GM18909 (cell line): ENCODE measurements at regions not wholly inside any gene's neighbourhood (a gene's known extent, or its start where the extent isn't known, plus 50 kb on each side); places are given as distances from the start of the nearest gene placed in this dataset.

Source experiments
- ATAC-seq: cut with Tn5 transposase; IDR thresholded peaks from one replicate; pipeline ENCODE4 v1.9.1; 2021; ENCODE audit warnings: mild to moderate bottlenecking; ENCODE audit not compliant: unreplicated experiment, poor library complexity

DNA sequence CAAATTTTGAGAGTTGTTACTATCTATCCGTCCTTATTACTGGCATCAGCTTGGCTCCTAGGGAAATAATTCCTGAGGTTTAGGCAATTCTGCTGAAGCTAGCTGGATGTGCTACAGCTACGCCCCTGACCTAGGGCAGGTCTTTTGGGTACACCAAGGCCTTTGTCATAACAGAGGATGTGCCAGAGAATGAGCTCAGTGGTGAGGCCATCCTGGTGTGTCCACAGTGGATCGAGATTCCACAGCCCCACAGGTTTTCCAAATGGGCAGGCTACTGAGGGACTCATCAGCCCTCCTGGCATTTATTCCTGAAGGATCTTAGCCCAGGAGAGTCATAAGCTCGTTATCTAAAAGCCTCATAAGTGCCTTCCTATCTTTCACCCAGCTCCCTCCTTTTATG, 475.2 kb upstream of the USP24 start:
- ATAC-seq, result no peak

DNA sequence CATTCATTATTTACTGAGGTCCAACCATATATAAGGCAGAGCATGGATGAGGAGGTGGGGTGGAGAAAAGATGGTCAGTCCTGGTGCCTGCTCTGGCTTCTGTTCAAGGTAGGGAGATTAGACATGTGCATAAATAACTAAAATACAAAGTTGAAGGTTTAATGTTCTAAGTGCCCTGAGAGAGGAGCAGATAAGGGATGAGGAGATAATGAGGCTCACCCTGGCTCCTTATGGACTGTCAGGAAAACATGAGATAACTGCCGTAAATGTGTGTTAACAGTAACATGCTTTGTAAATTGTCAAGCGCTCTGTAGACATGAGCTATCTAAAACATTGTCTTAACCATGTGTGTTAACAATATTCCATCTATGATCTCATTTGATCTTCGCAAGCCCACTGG, 474.6 kb upstream of the USP24 start:
- no peak for ATAC-seq

DNA sequence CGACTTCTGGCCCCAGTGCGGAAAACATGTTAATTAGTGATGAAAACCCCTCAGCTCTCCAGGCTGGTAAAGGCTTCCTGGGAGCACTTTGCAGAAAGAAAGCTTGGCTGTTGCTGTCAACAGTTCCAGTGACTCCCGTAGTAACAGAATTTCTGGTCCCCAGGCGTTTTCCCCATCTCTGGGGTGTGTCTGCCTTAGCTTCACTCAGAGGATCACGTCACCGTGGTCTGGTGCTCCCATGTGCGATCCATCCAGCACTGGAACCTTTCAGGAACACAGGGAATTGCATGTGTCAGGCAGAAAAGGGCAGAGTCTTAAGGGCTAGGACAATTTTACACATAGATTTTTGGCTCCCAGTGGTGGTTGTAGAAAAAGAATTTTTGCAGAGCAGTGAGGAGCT, 470.4 kb upstream of the USP24 start:
- no peak for ATAC-seq

DNA sequence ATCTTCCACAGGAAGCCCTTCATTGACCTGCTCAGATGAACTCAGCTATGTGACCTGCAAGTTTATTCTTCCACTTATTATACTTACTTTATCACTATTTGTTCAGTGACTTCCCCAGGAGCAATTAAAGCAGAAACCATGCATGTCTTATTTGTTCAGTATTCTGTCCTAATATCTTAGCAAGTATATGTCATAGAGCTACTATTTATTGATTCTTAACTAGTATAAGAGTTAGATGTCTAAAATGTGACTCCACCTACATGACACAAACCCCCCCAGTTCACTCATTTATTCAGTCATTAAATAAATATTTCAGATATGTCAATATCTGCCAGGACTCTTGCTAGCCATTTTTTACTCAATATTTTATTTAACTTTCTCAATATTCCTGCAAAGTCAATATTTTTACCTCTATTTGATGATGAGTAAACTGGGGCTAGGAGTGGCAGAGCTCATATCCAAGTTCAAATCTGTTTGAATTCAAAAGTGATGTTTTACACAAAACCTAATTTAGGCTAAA, 469.0 kb upstream of the USP24 start:
- no peak for ATAC-seq

DNA sequence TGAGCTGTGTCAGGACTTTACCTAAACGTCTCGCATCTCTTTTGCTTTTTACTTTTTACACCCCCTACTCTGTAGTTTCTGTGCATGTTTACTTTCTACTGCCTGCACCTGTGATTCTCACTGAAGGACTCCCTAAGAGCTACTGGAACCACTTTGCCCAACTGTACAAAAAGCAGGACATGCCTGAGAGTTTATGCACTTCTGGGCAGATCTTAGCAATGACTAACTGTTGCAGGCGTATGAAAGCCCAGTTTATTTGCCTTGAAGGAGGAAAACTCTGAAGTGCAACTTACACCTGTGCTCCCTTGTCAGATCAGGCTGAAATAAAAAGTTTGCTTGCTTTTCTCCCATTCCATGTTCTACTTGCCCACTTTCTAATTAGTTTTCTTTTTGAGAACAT, 467.0 kb upstream of the USP24 start:
- ATAC-seq, result no peak

DNA sequence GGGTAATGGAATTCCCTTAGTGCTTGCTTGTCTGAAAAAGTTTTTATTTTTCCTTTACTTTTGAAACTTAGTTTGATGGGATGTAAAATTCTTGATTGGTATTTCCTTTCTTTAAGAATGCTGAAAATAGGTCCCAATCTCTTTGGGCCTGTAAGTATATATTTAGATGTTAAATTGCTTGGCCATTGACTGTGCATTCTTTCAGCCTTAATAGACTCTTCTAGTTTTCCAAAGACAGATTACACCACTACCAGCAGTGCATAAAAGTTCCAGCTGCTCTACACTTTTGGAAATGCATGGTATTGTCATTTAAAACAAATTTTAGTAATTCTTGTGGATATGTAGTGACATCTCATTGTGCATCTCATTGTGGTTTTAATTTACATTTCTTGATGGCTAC, 464.8 kb upstream of the USP24 start:
- ATAC-seq, result no peak

DNA sequence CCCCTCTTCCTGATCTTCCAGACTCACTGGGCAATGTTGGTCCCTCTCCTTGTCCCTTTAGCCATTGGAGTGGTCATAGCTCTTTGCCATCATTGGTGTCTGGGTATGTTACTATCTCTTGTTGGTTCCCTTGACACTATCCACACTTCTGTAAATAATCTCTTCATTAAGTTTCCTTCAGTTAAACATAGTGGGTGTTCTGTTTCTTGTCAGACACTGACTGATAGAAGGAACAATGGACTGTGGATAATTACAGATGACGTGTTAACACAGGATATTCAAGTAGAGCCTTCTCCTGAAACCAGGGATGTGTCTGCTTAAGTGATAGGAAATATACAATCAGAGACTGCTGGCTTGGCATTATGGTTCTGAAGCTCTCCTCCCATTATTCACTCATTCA, 458.3 kb upstream of the USP24 start:
- ATAC-seq, result no peak

DNA sequence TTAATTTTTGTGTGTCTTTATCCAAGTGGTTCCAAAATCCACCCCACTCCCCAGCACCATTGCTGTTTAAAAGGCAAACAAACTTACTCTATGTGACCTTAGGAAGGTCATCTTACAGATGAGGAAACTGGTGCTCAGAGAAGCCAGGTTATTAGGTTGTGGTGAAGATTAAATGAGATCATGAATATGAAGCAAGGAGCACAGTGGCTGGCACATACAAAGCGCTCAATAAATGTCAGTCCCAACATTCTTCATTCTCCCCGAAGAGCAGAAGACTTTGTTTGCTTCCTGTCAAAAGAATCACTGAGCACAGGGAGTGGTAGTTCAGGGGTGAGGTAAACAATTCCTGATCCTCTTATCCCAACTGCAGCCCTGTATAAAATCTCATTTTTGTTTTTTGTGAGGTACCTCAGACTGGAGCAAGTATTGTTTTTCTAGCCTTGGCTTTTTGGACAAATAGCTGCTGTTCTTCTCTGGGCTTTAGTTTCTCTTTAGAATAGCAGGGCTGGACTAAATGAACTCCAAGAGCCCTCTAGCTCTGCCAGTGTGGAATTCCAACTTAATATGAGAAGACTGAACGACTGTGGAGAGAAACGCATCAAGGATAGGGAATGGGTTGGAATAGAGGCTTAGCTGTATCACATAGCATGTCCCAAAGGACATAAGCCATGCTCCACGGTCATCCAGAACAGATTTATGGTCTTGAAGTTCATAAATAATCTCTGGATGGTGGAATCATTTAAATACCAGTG, 455.3 kb upstream of the USP24 start:
- ATAC-seq, result no peak

DNA sequence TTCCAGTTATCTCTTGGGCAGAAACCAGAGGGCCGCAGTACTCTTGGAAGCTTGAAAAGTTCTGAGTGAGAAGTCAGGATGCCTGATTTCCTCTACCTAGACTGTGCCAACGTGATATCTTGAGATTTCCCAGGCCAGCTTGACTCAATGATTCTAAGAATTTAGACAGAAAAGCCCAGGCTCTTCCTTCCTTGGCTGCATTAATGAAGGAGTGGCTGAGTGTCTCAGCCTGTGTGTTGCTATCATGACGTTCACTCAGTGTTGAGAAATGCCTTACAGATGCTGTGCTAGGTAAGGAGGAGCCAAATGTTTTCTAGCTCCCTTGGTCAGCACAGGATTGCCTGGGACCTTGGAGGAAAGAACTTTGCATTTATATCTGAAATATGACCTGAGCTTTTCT, 454.1 kb upstream of the USP24 start:
- no peak for ATAC-seq

DNA sequence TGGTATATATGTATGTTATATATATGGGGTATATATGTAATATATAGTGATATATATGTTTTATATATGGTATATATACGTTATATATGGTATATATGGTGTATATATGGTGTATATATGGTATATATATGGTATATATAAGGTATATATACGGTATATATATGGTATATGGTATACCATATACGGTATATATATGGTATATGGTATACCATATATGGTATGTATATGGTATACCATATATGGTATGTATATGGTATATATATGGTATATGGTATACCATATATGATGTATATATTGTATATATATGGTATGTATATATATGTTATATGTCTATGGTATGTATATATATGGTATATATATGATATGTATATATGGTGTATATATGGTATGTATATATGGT, 447.7 kb upstream of the USP24 start:
- no peak for ATAC-seq

DNA sequence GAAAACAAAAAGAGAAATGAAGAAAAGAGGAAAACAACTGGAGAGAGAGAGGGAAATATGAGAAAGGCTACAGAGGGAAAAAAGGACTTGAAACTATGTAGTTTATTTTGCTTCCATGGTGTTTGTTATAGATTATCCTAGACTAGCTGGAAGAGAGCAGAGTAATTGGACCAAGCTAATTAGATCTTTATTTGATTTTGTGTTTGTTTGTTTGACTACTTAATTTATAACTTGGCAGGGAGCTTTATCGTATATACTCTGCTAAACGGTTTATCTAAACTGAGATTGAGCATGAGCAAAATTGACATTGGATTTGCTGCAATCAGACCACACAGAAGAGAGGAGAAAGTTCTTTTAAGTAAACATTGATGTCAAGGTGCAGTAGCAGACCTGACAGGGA, 443.8 kb upstream of the USP24 start:
- ATAC-seq, result no peak

DNA sequence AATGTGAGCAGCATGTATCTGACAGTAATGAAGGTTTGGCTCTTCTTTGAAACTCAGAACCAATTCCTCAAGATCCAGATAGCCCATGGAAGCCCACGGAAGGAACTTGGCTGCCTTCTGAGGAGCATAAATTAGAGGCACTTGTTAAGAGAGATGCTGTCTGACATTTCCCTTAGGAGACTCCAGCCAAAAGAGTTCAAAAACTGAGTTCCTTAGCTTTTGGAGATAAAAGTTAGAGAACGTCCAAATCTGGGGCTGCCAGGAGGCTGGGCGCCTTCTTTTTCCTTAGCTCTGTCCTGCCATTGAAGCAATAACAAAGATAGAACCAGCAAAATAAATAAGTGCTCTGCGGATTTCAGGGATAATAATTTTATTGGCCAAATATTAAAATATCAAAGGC, 439.6 kb upstream of the USP24 start:
- no peak for ATAC-seq

DNA sequence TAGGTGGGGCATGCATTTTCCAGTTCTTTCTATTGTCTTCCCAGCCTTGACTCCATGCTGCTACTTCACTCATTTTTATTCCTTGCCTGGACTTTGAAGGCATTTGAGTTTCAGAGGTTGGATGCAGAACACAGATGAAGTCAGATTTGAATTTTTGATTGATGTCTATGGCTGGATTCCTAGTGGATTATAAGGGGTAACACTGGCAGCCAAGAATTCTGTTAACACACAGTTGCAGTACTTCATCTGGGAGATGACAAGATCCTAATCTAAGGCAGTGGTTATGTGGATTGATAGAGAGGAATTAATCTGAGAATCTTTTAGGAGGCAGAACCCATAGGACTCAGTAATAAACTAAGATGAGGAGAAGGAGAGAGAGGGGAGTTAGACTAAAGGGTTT, 439.0 kb upstream of the USP24 start:
- ATAC-seq, result no peak

DNA sequence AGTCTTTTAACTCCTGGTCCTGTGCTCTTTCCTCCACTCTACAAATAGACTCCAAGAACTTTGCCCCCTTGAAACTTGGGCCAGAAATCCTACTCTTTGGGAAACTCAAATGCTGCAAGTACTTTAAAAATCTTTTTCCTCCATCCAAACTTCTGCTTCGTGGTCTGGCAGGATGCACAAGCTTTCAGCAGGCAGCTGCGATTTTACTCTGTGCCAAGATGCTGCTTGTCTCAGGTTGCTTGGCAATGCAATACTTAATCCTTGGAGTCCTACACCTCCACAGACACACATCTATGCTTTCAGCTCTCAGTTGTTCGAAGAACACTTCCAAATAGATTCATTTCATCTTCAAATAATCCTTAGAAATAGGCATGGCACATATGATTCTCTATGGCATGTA, 435.3 kb upstream of the USP24 start:
- ATAC-seq, result no peak

DNA sequence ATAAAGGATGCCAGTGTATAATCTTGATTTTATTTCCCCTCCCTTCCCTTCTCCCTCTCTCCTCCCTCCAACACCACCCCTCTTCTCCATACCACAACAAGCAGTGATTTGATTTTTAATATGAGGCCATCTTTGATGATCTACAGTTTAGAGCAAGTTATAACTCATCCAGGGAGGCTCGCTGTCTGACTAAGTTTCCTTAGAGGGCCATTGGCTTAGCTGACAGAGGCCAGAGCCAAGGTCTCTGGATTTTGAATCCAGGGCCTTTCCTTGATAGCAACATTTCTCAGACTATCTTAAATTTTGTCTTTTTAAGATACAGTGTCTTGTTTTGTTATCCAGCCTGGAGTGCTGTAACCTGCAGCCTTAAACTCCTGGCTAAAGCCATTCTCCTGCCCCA, 431.0 kb upstream of the USP24 start:
- no peak for ATAC-seq

DNA sequence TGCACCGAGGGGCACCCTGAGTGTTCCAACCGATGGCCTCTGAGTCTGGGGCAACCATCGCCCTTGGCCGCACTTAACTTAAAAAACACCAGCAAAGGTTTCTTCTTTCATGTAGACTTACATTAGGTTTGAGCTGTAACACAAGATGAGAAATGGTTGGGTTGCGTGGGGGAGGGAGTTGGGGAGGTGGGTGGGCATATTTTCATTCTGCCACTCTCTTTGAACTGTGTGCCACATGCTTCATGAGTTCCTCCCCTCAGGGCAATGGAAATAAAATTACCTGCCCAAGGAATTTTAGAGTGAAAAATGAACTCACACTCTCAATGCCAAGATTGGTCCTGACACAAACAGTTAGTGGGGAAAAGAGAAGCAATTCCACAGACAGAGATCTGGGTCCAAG, 430.1 kb upstream of the USP24 start:
- no peak for ATAC-seq

DNA sequence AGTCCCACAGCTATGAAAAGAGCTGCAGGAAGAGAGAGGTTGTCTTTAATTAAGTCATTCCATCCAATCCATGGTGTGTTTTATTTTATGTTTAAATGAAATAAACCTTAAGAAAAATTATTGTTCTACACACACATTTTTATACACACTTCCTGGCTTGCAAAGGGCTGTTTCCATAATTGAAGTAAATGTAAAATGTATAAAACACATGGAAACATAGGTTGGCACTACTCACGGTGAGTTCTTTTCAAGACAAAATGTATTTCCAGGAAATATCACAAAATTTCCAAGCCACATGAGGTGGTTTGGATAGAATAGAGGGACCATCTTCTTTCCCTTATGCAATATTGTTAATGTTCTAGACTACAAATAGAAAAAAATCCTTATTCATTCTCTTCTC, 426.8 kb upstream of the USP24 start:
- no peak for ATAC-seq

DNA sequence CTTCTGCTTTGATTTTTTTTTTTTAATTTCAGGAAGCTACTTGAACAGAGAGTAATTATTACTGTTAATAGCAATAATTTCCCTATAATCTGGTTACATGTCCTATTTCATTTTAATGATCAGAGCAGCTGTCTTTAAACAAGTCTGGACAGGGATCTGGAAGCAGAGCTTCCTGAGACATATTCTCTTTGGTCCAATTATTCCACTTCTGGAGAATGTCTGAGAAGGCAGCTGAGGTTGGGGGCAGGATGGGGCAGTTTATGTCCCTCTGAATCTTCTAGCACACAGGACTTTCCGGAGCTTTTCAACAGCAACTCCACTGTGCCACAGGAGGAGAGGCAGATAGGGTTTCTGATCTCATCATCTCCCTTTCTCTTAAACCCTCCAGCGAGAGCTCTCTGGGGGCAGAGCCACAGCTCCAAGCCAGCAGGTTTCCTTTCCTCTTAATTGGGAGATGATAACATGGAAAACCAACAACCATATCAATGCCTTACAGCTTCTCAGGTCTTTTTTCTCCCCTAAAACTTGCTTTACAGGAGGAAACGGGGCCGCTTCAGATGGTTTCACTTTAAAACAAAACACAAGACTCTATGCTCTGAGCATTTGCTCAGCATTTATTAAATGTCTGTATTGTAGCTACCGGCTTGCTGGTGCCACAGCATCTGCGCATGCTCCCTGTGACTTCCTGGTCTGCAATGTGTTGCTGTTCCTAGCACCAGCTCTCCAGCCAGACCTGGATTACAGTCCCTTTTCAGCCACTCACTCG, 425.7 kb upstream of the USP24 start:
- ATAC-seq, result peak; percentile 47

DNA sequence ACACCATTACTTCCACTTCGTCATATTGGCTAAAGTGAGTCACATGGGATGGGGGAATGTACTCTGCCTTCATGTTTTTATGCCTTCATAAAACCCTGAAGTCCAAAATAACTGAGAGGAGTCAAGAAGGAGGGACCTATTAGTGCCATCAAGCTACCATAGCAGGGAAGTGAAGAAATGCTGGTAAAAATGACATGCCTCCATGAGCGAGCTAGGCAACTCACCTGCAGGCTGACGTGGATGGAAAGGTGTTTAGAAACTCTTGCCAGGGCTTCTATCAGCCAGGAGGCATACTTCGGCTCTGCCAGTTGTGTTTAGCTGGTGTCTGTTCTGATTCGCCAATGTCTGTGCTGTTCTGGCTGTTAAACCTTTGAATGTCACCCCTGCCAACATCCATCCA, 424.4 kb upstream of the USP24 start:
- no peak for ATAC-seq

DNA sequence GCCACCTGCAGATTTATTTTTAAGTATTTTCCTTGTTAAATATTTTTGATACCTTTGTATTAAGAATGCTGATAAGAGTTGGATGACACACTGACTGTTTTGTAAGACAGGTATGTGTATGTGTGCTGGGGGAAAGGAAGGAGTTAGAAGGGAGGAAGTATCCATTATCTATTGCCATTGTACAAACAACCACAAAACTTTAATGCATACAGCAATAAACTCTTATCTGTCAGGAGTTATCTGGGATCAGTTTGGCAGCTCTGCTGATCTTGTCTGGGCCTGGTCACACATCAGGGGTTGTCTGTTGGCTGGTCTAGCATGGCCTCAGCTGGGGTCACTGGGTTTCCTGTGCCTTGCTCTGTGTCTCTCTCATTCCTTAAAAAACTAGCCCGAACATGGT, 423.9 kb upstream of the USP24 start:
- no peak for ATAC-seq

DNA sequence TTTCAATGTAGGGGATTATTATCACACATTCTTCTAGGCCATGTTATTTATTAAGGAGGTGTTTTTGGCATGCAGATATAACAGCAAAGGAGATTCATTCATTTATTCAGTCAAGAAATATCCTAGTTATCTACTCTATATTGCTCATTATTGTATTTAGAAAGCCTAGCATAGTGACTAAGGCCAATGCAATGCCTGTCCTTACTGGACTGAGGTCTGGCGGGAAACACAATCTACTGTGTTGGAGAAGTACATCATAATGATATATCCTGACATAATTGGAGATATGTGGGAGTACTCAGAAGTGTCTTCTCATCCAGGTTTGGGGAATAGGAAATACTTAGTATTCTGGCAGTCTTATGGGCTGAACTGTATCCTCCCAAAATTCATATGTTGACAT, 421.5 kb upstream of the USP24 start:
- no peak for ATAC-seq

DNA sequence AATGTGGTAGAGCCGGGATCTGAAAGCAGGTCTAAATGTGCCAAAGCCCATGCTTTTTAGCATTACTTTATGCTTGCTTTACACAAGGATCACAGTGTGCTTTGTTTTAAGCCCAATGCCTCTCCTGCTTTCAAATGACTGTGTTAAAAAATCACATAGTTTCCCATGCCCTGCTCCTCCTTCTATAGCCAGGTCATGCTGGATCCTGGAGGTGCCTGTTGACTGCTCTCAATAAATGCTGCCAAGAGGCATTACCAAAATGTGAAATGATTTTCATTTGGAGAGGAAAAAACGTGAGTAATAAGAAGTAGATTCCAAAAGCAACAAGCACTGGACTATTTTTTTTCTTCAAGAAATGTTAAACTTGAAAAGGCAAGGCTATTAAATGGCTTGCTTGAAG, 420.7 kb upstream of the USP24 start:
- no peak for ATAC-seq
